H1 (cell line): ENCODE measurements at regions not wholly inside any gene's neighbourhood (a gene's known extent, or its start where the extent isn't known, plus 50 kb on each side); places are given as distances from the start of the nearest gene placed in this dataset.
"Not testable (repeated sequence)": the region's sequence is repeated elsewhere in the genome, so short reads cannot be mapped to it uniquely, and the experiment has no call there.

Experiments used
- CBX5 ChIP-seq: fragments of 300-800, 300-1000 bp; sonication (generic); IDR thresholded peaks from 2 replicates; pipeline ENCODE4 v1.7.1; 2016; ENCODE audit warnings: antibody characterized with exemption, low read length, low read depth
- CEBPB ChIP-seq: IDR thresholded peaks from 2 replicates; pipeline ENCODE4 v1.6.1; 2012; ENCODE audit warnings: low read depth, low read length
- CHD1 ChIP-seq: IDR thresholded peaks from 2 replicates; pipeline ENCODE4 v1.6.1; 2012; ENCODE audit warnings: low read depth, low read length, improper control_type of control experiment
- GABPA ChIP-seq: IDR thresholded peaks from 2 replicates; pipeline ENCODE4 v1.6.1; 2011; ENCODE audit warnings: mild to moderate bottlenecking, low read length, moderate library complexity, borderline replicate concordance; ENCODE audit not compliant: insufficient read depth
- GTF2F1 ChIP-seq: IDR thresholded peaks from 2 replicates; pipeline ENCODE4 v1.6.1; 2012; ENCODE audit warnings: low read depth, low read length, improper control_type of control experiment, borderline replicate concordance
- HDAC6 ChIP-seq: IDR thresholded peaks from one replicate; pipeline ENCODE4 v1.7.1; 2012; ENCODE audit warnings: low read depth, mild to moderate bottlenecking, inconsistent platforms, low read length, moderate library complexity
- JUND ChIP-seq: IDR thresholded peaks from 2 replicates; pipeline ENCODE4 v1.6.1; 2011; ENCODE audit warnings: mild to moderate bottlenecking, improper control_type of control experiment, low read length
- POLR2A ChIP-seq, 2 experiments: IDR thresholded peaks; 1 replicate in 1 of 2; 2 replicates in 1 of 2; pipeline ENCODE4 v1.6.1; 2011; ENCODE audit warnings: low read depth in 2 of 2, low read length in 2 of 2, mild to moderate bottlenecking in 2 of 2; ENCODE audit errors: control extremely low read depth in 1 of 2
- TF ChIP-seq, protein P1 (sequence below), 3 experiments: IDR thresholded peaks; 1 replicate in 2 of 3; 2 replicates in 1 of 3; pipeline versions ENCODE4 v1.5.1 to v1.6.1; 2011; ENCODE audit warnings: low read length in 3 of 3, mild to moderate bottlenecking in 3 of 3, inconsistent platforms in 2 of 3, low read depth in 1 of 3, moderate library complexity in 1 of 3; ENCODE audit not compliant: insufficient read depth in 1 of 3; ENCODE audit errors: control extremely low read depth in 1 of 3
- TF ChIP-seq, protein P2 (sequence below): IDR thresholded peaks from 2 replicates; pipeline ENCODE4 v1.6.1; 2011; ENCODE audit warnings: low read depth, mild to moderate bottlenecking, low read length; ENCODE audit not compliant: insufficient read depth
- TF ChIP-seq, protein P3 (sequence below): IDR thresholded peaks from 2 replicates; pipeline ENCODE4 v1.6.1; 2012; ENCODE audit warnings: inconsistent platforms

DNA sequence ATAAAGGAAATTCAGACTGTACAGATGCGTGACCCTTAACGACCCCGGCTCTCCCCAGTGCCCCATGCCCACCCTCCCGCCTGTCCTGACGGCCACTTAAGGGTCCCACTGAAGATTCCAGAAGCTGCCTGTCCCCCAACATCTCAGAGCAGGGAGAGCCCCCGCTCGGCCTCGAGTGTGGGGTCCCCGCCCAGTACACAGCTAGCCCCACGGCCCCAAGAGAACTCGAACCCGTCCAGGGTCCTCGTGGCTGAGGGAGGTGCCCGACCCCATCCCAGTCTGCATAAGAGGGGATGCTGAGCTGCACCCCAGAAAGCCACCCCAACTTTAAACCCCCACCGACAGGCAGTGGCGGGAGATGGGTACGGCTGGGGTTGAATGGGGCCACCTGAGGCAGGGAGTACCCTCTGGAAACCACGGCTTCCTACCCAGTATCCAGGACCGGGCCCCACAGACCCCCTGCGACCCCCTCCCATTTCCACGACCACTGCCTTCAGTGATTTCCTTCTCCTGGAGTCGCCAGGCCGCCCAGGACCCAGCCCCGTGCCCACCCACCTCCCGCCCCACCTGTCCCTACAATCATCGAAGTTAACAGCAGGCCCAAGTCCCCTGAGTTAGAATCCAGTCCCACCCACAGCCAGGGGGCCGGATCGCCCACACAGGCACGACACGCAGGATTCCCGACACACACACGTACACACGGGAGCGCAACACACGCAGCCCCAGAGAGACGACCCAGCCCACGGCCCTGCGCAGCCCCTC lies 177.7 kb downstream of the SPATA31A1 start:
- not testable (repeated sequence) for TF ChIP-seq JUND; GABPA; HDAC6; CEBPB; GTF2F1; CBX5; POLR2A (IDR thresholded peaks at IDR 0.05; ENCODE audit: control extremely low read depth in 1 of 2, low read depth in 2 of 2, low read length in 2 of 2); CHD1
- TF ChIP-seq, protein P1, sequence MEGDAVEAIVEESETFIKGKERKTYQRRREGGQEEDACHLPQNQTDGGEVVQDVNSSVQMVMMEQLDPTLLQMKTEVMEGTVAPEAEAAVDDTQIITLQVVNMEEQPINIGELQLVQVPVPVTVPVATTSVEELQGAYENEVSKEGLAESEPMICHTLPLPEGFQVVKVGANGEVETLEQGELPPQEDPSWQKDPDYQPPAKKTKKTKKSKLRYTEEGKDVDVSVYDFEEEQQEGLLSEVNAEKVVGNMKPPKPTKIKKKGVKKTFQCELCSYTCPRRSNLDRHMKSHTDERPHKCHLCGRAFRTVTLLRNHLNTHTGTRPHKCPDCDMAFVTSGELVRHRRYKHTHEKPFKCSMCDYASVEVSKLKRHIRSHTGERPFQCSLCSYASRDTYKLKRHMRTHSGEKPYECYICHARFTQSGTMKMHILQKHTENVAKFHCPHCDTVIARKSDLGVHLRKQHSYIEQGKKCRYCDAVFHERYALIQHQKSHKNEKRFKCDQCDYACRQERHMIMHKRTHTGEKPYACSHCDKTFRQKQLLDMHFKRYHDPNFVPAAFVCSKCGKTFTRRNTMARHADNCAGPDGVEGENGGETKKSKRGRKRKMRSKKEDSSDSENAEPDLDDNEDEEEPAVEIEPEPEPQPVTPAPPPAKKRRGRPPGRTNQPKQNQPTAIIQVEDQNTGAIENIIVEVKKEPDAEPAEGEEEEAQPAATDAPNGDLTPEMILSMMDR (IDR thresholded peaks at IDR 0.05; ENCODE audit: control extremely low read depth in 1 of 3, insufficient read depth in 1 of 3, low read depth in 1 of 3, low read length in 3 of 3) = not testable (repeated sequence)
- TF ChIP-seq, protein P2, sequence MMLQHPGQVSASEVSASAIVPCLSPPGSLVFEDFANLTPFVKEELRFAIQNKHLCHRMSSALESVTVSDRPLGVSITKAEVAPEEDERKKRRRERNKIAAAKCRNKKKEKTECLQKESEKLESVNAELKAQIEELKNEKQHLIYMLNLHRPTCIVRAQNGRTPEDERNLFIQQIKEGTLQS = not testable (repeated sequence)
- TF ChIP-seq, protein P3, sequence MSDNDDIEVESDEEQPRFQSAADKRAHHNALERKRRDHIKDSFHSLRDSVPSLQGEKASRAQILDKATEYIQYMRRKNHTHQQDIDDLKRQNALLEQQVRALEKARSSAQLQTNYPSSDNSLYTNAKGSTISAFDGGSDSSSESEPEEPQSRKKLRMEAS = not testable (repeated sequence)
